GM12865 (cell line): ENCODE measurements at regions not wholly inside any gene's neighbourhood (a gene's known extent, or its start where the extent isn't known, plus 50 kb on each side); places are given as distances from the start of the nearest gene placed in this dataset.

ENCODE experiments used
- DNase-seq: peaks from one replicate; pipeline ENCODE4 v3.0.0; 2010; ENCODE audit warnings: low read depth
- H3K4me3 ChIP-seq: 2 replicates; pipeline ENCODE4 v1.5.1; 2011; ENCODE audit warnings: mild to moderate bottlenecking, low read depth, low read length, control low read depth
- TF ChIP-seq, protein P1 (sequence below): IDR thresholded peaks from 2 replicates; pipeline ENCODE4 v1.5.1; 2011; ENCODE audit warnings: low read length, control low read depth, low read depth, inconsistent platforms; ENCODE audit not compliant: insufficient read depth; ENCODE audit errors: missing control alignments

DNA sequence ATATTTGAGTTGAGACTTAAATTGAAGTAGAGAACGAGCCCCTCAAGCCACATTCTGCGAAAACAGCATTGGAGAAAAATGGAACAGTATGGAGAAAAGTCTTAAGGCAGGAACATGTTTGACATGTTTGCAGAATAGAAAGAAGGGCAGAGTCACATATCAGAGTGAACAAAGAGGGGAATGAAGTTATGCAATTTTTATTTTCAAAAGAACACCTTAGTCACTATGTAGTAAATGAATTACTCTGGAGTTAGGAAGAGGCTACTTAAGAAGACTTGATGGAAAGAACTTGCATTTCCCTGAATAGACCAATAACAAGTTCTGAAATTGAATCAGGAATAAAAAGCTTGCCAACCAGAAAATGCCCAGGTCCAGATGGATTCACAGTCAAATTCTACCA is 391.4 kb upstream of the CDH19 start:
- no peak for DNase-seq
- TF ChIP-seq, protein P1, sequence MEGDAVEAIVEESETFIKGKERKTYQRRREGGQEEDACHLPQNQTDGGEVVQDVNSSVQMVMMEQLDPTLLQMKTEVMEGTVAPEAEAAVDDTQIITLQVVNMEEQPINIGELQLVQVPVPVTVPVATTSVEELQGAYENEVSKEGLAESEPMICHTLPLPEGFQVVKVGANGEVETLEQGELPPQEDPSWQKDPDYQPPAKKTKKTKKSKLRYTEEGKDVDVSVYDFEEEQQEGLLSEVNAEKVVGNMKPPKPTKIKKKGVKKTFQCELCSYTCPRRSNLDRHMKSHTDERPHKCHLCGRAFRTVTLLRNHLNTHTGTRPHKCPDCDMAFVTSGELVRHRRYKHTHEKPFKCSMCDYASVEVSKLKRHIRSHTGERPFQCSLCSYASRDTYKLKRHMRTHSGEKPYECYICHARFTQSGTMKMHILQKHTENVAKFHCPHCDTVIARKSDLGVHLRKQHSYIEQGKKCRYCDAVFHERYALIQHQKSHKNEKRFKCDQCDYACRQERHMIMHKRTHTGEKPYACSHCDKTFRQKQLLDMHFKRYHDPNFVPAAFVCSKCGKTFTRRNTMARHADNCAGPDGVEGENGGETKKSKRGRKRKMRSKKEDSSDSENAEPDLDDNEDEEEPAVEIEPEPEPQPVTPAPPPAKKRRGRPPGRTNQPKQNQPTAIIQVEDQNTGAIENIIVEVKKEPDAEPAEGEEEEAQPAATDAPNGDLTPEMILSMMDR: no peak
- no peak overlapping the region for H3K4me3 ChIP-seq

DNA sequence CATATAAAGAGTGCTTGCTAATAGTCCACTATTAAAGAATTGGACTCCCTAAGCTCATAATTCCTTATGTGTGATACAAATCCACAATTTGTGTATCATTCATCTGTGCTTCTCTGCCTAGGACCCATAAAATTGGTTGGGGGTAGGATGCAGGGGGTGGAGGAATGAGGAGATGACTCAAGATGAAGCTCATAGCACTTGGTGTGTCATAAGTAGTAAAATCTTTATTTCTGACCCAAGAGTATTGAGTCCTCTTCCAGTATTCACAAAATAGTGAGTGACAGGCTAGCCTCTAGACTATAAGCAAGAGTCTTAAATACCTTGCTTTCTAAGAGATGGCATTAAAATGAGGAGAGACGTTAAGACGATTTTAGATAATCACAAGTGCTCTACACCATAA is 390.9 kb upstream of the CDH19 start:
- TF ChIP-seq, protein P1: no peak
- DNase-seq: no peak
- no peak overlapping the region for H3K4me3 ChIP-seq

GRCh38 chr18:66993492-66993891 is 389.6 kb upstream of the CDH19 start:
- TF ChIP-seq, protein P1: no peak
- DNase-seq: no peak
- H3K4me3 ChIP-seq: no peak overlapping the region

DNA sequence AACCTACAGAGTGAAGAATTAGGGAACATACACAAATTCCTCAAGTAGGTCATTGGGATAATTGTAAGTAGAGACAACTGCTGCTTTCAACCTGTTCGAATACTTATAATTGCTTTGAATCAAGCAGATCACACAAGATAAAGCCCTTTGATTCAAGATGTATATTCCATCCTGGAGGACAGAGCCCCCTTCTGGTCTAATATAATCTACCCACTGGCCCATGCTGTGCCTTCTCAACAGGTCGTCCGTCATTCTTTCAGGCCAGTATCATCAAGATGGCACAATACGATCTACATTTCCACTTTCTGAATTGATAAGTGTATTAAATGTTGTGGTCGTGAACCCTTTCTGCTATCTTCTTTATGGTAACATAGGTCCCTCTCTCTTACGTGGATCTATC is 387.0 kb upstream of the CDH19 start:
- DNase-seq: no peak
- no peak overlapping the region for H3K4me3 ChIP-seq
- TF ChIP-seq, protein P1: no peak

- TF ChIP-seq, protein P1: no peak
- H3K4me3 ChIP-seq: no peak overlapping the region
- no peak for DNase-seq
Measured at GRCh38 chr18:66979009-66979408, 375.1 kb upstream of the CDH19 start.

DNA sequence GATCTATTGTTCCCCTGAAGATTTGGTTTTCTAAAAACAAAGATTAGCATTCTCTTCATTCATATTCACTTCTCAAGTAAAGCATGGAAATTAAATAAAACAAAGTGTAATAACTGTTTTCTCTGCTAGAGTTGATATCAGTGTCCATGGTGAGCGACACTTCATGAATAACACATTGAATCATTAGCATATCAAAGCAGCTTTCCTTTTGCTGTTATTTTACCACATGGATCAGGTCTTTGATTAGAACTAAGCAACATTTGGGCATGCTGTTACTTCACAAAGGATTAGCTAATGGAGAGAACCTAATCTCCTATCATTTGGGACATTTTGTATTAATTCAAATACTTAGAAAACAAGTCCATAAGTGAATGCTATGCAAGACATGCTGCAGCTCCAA is 368.8 kb upstream of the CDH19 start:
- TF ChIP-seq, protein P1: no peak
- no peak for DNase-seq
- no peak overlapping the region for H3K4me3 ChIP-seq

DNA sequence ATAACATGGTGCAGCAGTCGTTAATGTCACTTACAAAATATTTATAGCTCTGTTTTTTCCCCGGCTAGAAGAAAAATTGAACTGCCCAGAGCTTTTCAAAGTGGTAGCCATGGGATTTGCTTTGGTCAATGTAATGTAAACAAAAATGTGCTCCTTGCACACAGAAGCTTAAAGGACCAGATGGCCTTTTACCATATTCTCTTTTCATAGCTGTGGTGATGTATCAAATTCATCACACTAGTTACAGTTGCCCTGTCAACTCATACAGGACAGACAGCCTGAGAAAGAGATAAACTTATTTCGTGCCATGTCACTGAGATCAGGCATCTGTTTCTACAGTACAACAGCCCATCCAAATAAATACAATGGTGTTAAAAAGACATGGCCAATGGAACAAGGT is 368.1 kb upstream of the CDH19 start:
- TF ChIP-seq, protein P1: no peak
- H3K4me3 ChIP-seq: no peak overlapping the region
- no peak for DNase-seq
